ENCODE measurements at regions not wholly inside any gene's neighbourhood (a gene's known extent, or its start where the extent isn't known, plus 50 kb on each side); places are given as distances from the start of the nearest gene placed in this dataset.
A peak's percentile ranks its signal among the peaks of the same experiment; 100 is the strongest.
"Not testable (repeated sequence)": the region's sequence is repeated elsewhere in the genome, so short reads cannot be mapped to it uniquely, and the experiment has no call there.

- no peak for DNase-seq (ENCODE audit: low spot score)
Observed at GRCh38 chr16:14002416-14002990, 68.6 kb upstream of the MRTFB start.

GRCh38 chr16:14003074-14003570 is 68.0 kb upstream of the MRTFB start:
- no peak for DNase-seq (ENCODE audit: low spot score)

GRCh38 chr16:14004031-14004728 is 66.9 kb upstream of the MRTFB start:
- DNase-seq (ENCODE audit: low spot score) = no peak

- DNase-seq (ENCODE audit: low spot score) = no peak
Observed at GRCh38 chr16:14004729-14005315, 66.3 kb upstream of the MRTFB start.

- no peak for DNase-seq (ENCODE audit: low spot score)
Observed at GRCh38 chr16:14005335-14005734, 65.8 kb upstream of the MRTFB start.

- no peak for DNase-seq (ENCODE audit: low spot score)
Observed at GRCh38 chr16:14007450-14007849, 63.7 kb upstream of the MRTFB start.

GRCh38 chr16:14011001-14011400 is 60.1 kb upstream of the MRTFB start:
- no peak for DNase-seq (ENCODE audit: low spot score)

- DNase-seq (ENCODE audit: low spot score) = no peak
Observed at GRCh38 chr16:14011846-14012245, 59.3 kb upstream of the MRTFB start.

- DNase-seq (ENCODE audit: low spot score) = no peak
Observed at GRCh38 chr16:14013145-14013570, 58.0 kb upstream of the MRTFB start.

GRCh38 chr16:14013571-14014283 is 57.4 kb upstream of the MRTFB start:
- no peak for DNase-seq (ENCODE audit: low spot score)

- no peak for DNase-seq (ENCODE audit: low spot score)
Observed at GRCh38 chr16:14014284-14014625, 56.9 kb upstream of the MRTFB start.

- no peak for DNase-seq (ENCODE audit: low spot score)
Observed at GRCh38 chr16:14015033-14015432, 56.1 kb upstream of the MRTFB start.

- DNase-seq (ENCODE audit: low spot score) = no peak
Observed at GRCh38 chr16:14015461-14015860, 55.7 kb upstream of the MRTFB start.

- peak; percentile 77 for DNase-seq (ENCODE audit: low spot score)
Observed at GRCh38 chr16:14015948-14016347, 55.2 kb upstream of the MRTFB start.

GRCh38 chr16:14016362-14016761 is 54.8 kb upstream of the MRTFB start:
- DNase-seq (ENCODE audit: low spot score) = not testable (repeated sequence)

GRCh38 chr16:14017886-14018285 is 53.2 kb upstream of the MRTFB start:
- no peak for DNase-seq (ENCODE audit: low spot score)

- no peak for DNase-seq (ENCODE audit: low spot score)
Observed at GRCh38 chr16:14018851-14019250, 52.3 kb upstream of the MRTFB start.

GRCh38 chr16:14020141-14020540 is 51.0 kb upstream of the MRTFB start:
- DNase-seq (ENCODE audit: low spot score) = no peak
